Kidney (tissue), 13 donors: ENCODE measurements at regions not wholly inside any gene's neighbourhood (a gene's known extent, or its start where the extent isn't known, plus 50 kb on each side); places are given as distances from the start of the nearest gene placed in this dataset.
"Not testable (repeated sequence)": the region's sequence is repeated elsewhere in the genome, so short reads cannot be mapped to it uniquely, and the experiment has no call there.

Experiments used
- DNase-seq, 5 donors: peaks; one replicate each; pipeline ENCODE4 v3.0.0-alpha.2; 2013 to 2020
- FAIRE-seq: peaks from 2 replicates; lab custom pipeline; 2012; peaks lifted over from hg19 to GRCh38; lab: Jason Lieb, UNC
- H3K27ac ChIP-seq, 2 donors: one replicate each; pipeline ENCODE4 v1.7.0; 2013; ENCODE audit warnings: low read depth in 2 of 2, low read length in 2 of 2, inconsistent platforms in 1 of 2
- H3K27me3 ChIP-seq: one replicate; pipeline ENCODE4 v1.7.1; 2013; ENCODE audit warnings: low read length, inconsistent platforms; ENCODE audit not compliant: control insufficient read depth, insufficient read depth
- H3K36me3 ChIP-seq, 3 donors: one replicate each; pipeline versions ENCODE4 v1.7.0 to v1.7.1; 2013; ENCODE audit warnings: low read length in 3 of 3, control low read depth in 1 of 3, inconsistent platforms in 1 of 3; ENCODE audit not compliant: insufficient read depth in 3 of 3, control insufficient read depth in 2 of 3
- H3K4me1 ChIP-seq, 3 donors: one replicate each; pipeline versions ENCODE4 v1.7.0 to v1.7.1; 2013; ENCODE audit warnings: low read length in 3 of 3, inconsistent platforms in 1 of 3, low read depth in 1 of 3; ENCODE audit not compliant: control insufficient read depth in 2 of 3, insufficient read depth in 2 of 3
- H3K4me3 ChIP-seq, 3 donors: one replicate each; pipeline versions ENCODE4 v1.7.0 to v1.8.1; 2013; ENCODE audit warnings: low read length in 3 of 3, control low read depth in 1 of 3, inconsistent platforms in 1 of 3
- H3K9ac ChIP-seq, 3 donors: one replicate each; pipeline versions ENCODE4 v1.7.0 to v1.7.1; 2013; ENCODE audit warnings: low read length in 3 of 3, control low read depth in 1 of 3, inconsistent platforms in 1 of 3
- H3K9me3 ChIP-seq, 3 donors: one replicate each; pipeline versions ENCODE4 v1.7.0 to v1.7.1; 2013; ENCODE audit warnings: low read length in 3 of 3, control low read depth in 1 of 3, inconsistent platforms in 1 of 3; ENCODE audit not compliant: control insufficient read depth in 2 of 3, insufficient read depth in 1 of 3
- CTCF ChIP-seq: IDR thresholded peaks from 3 replicates; pipeline ENCODE4 v1.5.1; 2012; ENCODE audit warnings: mild to moderate bottlenecking, moderate library complexity, borderline replicate concordance; ENCODE audit not compliant: insufficient read depth; ENCODE audit errors: extremely low read depth
- intact Hi-C: fragments of 100-400 bp; cut with DNase I; formaldehyde crosslinking; loops from one replicate; pipeline ENCODE4 v1.11.1; 2022
- donor health status: control.
- donor health status: control.
- donor health status: control.
- donor health status: control.
- donor health status: control.
- donor health status: DM: yes; HTN: yes; CAD: no.
- donor health status: Normal renal cell carcinoma (clear cell type).

GRCh38 chr6:144666781-144667180 lies 381.6 kb downstream of the UTRN start:
- Histone ChIP-seq H3K36me3 (no peaks in the 10 kb centered on the region), H3K4me3 (no peak overlapping the region), H3K27ac (no peak overlapping the region), H3K9ac (no peak overlapping the region), H3K9me3 (peaks cover 0 to 6% (median 1%) of the 10 kb centered on the region in 3 donors), H3K4me1 (no peaks in the 10 kb centered on the region), H3K27me3 (no peaks in the 10 kb centered on the region)
- intact Hi-C loops: no loop called here
- DNase-seq: no peak
- no peak for FAIRE-seq
- no peak for TF ChIP-seq CTCF

GRCh38 chr6:144667532-144668503 lies 382.7 kb downstream of the UTRN start:
- H3K4me3 ChIP-seq: no peak overlapping the region
- no peak for DNase-seq
- no peaks in the 10 kb centered on the region for H3K27me3 ChIP-seq
- no peak for FAIRE-seq
- no peaks in the 10 kb centered on the region for H3K36me3 ChIP-seq
- no peaks in the 10 kb centered on the region for H3K4me1 ChIP-seq
- TF ChIP-seq CTCF: no peak
- H3K27ac ChIP-seq: no peak overlapping the region
- H3K9ac ChIP-seq: no peak overlapping the region
- intact Hi-C loops: no loop called here
- peaks cover 0 to 9% (median 1%) of the 10 kb centered on the region in 3 donors for H3K9me3 ChIP-seq

GRCh38 chr6:144670259-144670658 lies 385.1 kb downstream of the UTRN start:
- peaks cover 0 to 16% (median 1%) of the 10 kb centered on the region in 3 donors for H3K9me3 ChIP-seq
- DNase-seq, H3K4me3 ChIP-seq, H3K36me3 ChIP-seq, FAIRE-seq, H3K9ac ChIP-seq, H3K4me1 ChIP-seq, H3K27me3 ChIP-seq, intact Hi-C loops, H3K27ac ChIP-seq: not testable (repeated sequence)

GRCh38 chr6:144673807-144674206 lies 388.7 kb downstream of the UTRN start:
- TF ChIP-seq CTCF: no peak
- no peaks in the 10 kb centered on the region for H3K27me3 ChIP-seq
- no peak for DNase-seq
- no peaks in the 10 kb centered on the region for H3K36me3 ChIP-seq
- H3K9ac ChIP-seq: no peak overlapping the region
- peaks cover 0 to 16% (median 1%) of the 10 kb centered on the region in 3 donors for H3K9me3 ChIP-seq
- H3K4me3 ChIP-seq: no peak overlapping the region
- no peak for FAIRE-seq
- H3K27ac ChIP-seq: no peak overlapping the region
- H3K4me1 ChIP-seq: peaks cover 0 to 5% (median 0%) of the 10 kb centered on the region in 3 donors
- intact Hi-C loops: no loop called here
